Brain microvascular endothelial cell (primary cell): ENCODE measurements at regions not wholly inside any gene's neighbourhood (a gene's known extent, or its start where the extent isn't known, plus 50 kb on each side); places are given as distances from the start of the nearest gene placed in this dataset.

Experiments
- DNase-seq: peaks from one replicate; pipeline ENCODE4 v3.0.0-alpha.2; 2020
- H3K27ac ChIP-seq: fragments of 250-450 bp; sonication (Bioruptor Pico); 2 replicates; pipeline ENCODE4 v1.5.1; 2020; ENCODE audit warnings: mild to moderate bottlenecking, moderate library complexity
- H3K27me3 ChIP-seq: fragments of 250-450 bp; sonication (Bioruptor Pico); replicated peaks from 2 replicates; pipeline ENCODE4 v1.5.1; 2020; ENCODE audit warnings: mild to moderate bottlenecking
- H3K36me3 ChIP-seq: fragments of 250-450 bp; sonication (Bioruptor Pico); replicated peaks from 2 replicates; pipeline ENCODE4 v1.5.1; 2020; ENCODE audit warnings: mild to moderate bottlenecking
- H3K4me3 ChIP-seq: 2 replicates; pipeline ENCODE4 v1.5.1; 2011; ENCODE audit warnings: low read depth, mild to moderate bottlenecking, control low read depth, low read length, moderate library complexity
- CTCF ChIP-seq: IDR thresholded peaks from 2 replicates; pipeline ENCODE4 v1.5.1; 2011; ENCODE audit warnings: low read depth, mild to moderate bottlenecking, moderate library complexity, low read length, control low read depth, inconsistent platforms; ENCODE audit errors: missing control alignments
- in situ Hi-C: cut with HindIII; loops from 2 replicates; pipeline ENCODE4 v1.10.0; 2017; ENCODE audit warnings: low sequenced_read_pairs, low pct_ligation_motif_present

- TF ChIP-seq CTCF, result no peak
- Histone ChIP-seq H3K27ac (no peak overlapping the region), H3K27me3 (no peaks in the 10 kb centered on the region), H3K4me3 (no peak overlapping the region), H3K36me3 (no peaks in the 10 kb centered on the region)
- no peak for DNase-seq
- in situ Hi-C loops, result no loop called here
Observed at GRCh38 chr2:49262801-49263560, 108.7 kb upstream of the FSHR start.

- Histone ChIP-seq H3K27ac (no peak overlapping the region), H3K4me3 (no peak overlapping the region), H3K27me3 (no peaks in the 10 kb centered on the region), H3K36me3 (no peaks in the 10 kb centered on the region)
- no peak for DNase-seq
- TF ChIP-seq CTCF, result no peak
- in situ Hi-C loops, result no loop called here
Observed at GRCh38 chr2:49261781-49262180, 107.5 kb upstream of the FSHR start.

GRCh38 chr2:49260979-49261538, 106.7 kb upstream of the FSHR start:
- DNase-seq, result no peak
- Histone ChIP-seq H3K4me3 (no peak overlapping the region), H3K36me3 (no peaks in the 10 kb centered on the region), H3K27me3 (no peaks in the 10 kb centered on the region), H3K27ac (no peak overlapping the region)
- in situ Hi-C loops, result no loop called here
- TF ChIP-seq CTCF, result no peak

GRCh38 chr2:49259926-49260325, 105.6 kb upstream of the FSHR start:
- DNase-seq, result no peak
- no peak overlapping the region for H3K4me3 ChIP-seq
- H3K27me3 ChIP-seq, result no peaks in the 10 kb centered on the region
- no peak for TF ChIP-seq CTCF
- in situ Hi-C loops, result no loop called here
- H3K27ac ChIP-seq, result no peak overlapping the region
- no peaks in the 10 kb centered on the region for H3K36me3 ChIP-seq

GRCh38 chr2:49255409-49255971, 101.2 kb upstream of the FSHR start:
- H3K36me3 ChIP-seq, result no peaks in the 10 kb centered on the region
- TF ChIP-seq CTCF, result no peak
- no peak overlapping the region for H3K27ac ChIP-seq
- H3K4me3 ChIP-seq, result no peak overlapping the region
- in situ Hi-C loops, result no loop called here
- no peak for DNase-seq
- no peaks in the 10 kb centered on the region for H3K27me3 ChIP-seq

GRCh38 chr2:49254401-49254800, 100.1 kb upstream of the FSHR start:
- Histone ChIP-seq H3K27me3 (no peaks in the 10 kb centered on the region), H3K36me3 (no peaks in the 10 kb centered on the region), H3K27ac (no peak overlapping the region), H3K4me3 (no peak overlapping the region)
- no peak for TF ChIP-seq CTCF
- DNase-seq, result no peak
- in situ Hi-C loops, result no loop called here
